ENCODE measurements at regions not wholly inside any gene's neighbourhood (a gene's known extent, or its start where the extent isn't known, plus 50 kb on each side); places are given as distances from the start of the nearest gene placed in this dataset.

DNA sequence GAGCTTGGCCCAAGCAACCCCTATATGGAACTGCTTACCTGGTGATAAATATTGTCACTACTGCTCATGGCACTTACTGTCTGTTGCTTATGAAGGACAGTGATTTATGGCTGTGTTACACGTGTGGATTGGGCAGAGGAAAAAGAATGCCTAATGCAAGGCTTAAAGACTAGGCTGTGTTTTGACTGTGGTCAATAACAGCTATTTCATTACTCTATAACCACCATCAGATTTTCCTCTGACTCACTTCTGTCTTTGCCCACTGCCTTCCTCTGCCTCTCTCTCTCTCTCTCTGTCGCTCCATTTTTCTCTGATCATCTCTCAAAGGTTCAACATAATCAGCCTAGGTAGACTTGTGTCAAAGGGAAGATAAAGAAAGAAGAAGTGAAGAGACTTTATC, 96.2 kb downstream of the TLR4 start:
- TF ChIP-seq, protein P1, sequence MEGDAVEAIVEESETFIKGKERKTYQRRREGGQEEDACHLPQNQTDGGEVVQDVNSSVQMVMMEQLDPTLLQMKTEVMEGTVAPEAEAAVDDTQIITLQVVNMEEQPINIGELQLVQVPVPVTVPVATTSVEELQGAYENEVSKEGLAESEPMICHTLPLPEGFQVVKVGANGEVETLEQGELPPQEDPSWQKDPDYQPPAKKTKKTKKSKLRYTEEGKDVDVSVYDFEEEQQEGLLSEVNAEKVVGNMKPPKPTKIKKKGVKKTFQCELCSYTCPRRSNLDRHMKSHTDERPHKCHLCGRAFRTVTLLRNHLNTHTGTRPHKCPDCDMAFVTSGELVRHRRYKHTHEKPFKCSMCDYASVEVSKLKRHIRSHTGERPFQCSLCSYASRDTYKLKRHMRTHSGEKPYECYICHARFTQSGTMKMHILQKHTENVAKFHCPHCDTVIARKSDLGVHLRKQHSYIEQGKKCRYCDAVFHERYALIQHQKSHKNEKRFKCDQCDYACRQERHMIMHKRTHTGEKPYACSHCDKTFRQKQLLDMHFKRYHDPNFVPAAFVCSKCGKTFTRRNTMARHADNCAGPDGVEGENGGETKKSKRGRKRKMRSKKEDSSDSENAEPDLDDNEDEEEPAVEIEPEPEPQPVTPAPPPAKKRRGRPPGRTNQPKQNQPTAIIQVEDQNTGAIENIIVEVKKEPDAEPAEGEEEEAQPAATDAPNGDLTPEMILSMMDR (IDR thresholded peaks at IDR 0.05) = no peak
- no peak for TF ChIP-seq POLR2A (IDR thresholded peaks at IDR 0.05)
- no peak for TF ChIP-seq EP300 (IDR thresholded peaks at IDR 0.05)

All from upper lobe of left lung (tissue), 4 donors.